HAP-1 (cell line): ENCODE measurements at regions not wholly inside any gene's neighbourhood (a gene's known extent, or its start where the extent isn't known, plus 50 kb on each side); places are given as distances from the start of the nearest gene placed in this dataset.
"Not testable (repeated sequence)": the region's sequence is repeated elsewhere in the genome, so short reads cannot be mapped to it uniquely, and the experiment has no call there.

Source experiments
- DNase-seq, 2 experiments: peaks; one replicate each; pipeline ENCODE4 v3.0.0-alpha.2; 2016 to 2020; ENCODE audit warnings: low spot score in 2 of 2
- H3K27me3 ChIP-seq: fragments of 250-450 bp; sonication (Bioruptor Pico); 2 replicates; pipeline ENCODE4 v1.5.1; 2020; ENCODE audit warnings: low read depth, mild to moderate bottlenecking, moderate library complexity
- H3K36me3 ChIP-seq: fragments of 250-450 bp; sonication (Bioruptor Pico); replicated peaks from 2 replicates; pipeline ENCODE4 v1.5.1; 2020; ENCODE audit warnings: mild to moderate bottlenecking
- H3K4me1 ChIP-seq: fragments of 250-450 bp; sonication (Bioruptor Pico); 2 replicates; pipeline ENCODE4 v1.5.1; 2020; ENCODE audit warnings: mild to moderate bottlenecking
- H3K4me3 ChIP-seq: fragments of 250-450 bp; sonication (Bioruptor Pico); 2 replicates; pipeline ENCODE4 v1.5.1; 2020; ENCODE audit warnings: mild to moderate bottlenecking, moderate library complexity
- H3K9me3 ChIP-seq: fragments of 250-450 bp; sonication (Bioruptor Pico); 2 replicates; pipeline ENCODE4 v1.5.1; 2020; ENCODE audit warnings: mild to moderate bottlenecking, moderate library complexity
- in situ Hi-C: fragments of 300-500 bp; cut with MboI; formaldehyde crosslinking; loops from 3 replicates; pipeline ENCODE4 v1.14.3; 2020; ENCODE audit warnings: low sequenced_read_pairs, inconsistent platforms, mixed read lengths

- Histone ChIP-seq H3K4me1 (no peaks in the 10 kb centered on the region), H3K27me3 (no peaks in the 10 kb centered on the region), H3K36me3 (no peaks in the 10 kb centered on the region), H3K4me3 (no peak overlapping the region), H3K9me3 (no peaks in the 10 kb centered on the region)
- no peak for DNase-seq
- in situ Hi-C loops: no loop called here
Observed at GRCh38 chr2:16739778-16740581, 74.3 kb upstream of the CYRIA start.

- DNase-seq: no peak
- in situ Hi-C loops: no loop called here
- H3K4me3 ChIP-seq: no peak overlapping the region
- no peaks in the 10 kb centered on the region for H3K9me3 ChIP-seq
- no peaks in the 10 kb centered on the region for H3K4me1 ChIP-seq
- H3K27me3 ChIP-seq: no peaks in the 10 kb centered on the region
- no peaks in the 10 kb centered on the region for H3K36me3 ChIP-seq
Observed at GRCh38 chr2:16738361-16739225, 73.0 kb upstream of the CYRIA start.

- no peak for DNase-seq
- in situ Hi-C loops: no loop called here
- H3K36me3 ChIP-seq: no peaks in the 10 kb centered on the region
- no peaks in the 10 kb centered on the region for H3K27me3 ChIP-seq
- H3K9me3 ChIP-seq: no peaks in the 10 kb centered on the region
- H3K4me3 ChIP-seq: no peak overlapping the region
- H3K4me1 ChIP-seq: no peaks in the 10 kb centered on the region
Observed at GRCh38 chr2:16737812-16738211, 72.2 kb upstream of the CYRIA start.

DNA sequence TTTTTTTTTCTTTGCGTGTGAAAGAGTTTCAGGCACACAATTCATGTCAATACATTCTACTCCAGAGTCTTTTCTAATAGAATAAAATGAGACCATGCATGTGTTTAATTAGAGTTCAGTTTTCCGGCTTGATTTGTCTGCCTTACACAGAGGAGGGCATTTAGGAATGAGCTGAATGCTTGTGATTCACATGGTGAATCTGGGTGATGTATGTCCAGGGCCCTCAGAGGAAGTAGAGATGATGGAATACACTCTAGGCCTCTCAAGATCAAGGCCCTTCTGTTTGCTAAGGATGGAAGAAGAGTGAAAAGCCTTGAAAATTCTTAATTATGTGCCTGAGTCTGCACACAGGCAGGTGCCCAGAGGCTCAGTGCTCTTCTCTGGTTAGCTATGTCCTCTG is 71.0 kb upstream of the CYRIA start:
- in situ Hi-C loops: no loop called here
- DNase-seq: no peak

DNA sequence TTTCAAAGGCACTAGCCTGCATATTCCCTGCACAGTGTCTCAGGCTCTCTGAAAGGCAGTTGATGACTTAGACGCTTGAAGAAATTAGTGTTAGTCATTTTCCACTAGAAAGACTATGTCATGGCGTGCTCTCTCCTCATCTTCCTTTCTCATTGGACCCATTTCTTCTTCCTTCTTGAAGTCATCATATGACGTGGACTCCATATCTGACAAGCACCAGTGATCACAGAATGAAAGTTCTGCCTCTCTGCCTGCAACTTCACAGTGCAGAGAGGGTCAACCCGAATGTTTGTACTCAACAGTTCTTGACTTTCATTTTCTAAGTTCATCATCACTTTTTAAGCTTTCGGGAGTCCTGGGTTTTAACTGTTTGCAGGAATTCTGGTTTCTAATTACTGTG is 63.7 kb upstream of the CYRIA start:
- in situ Hi-C loops: no loop called here
- Histone ChIP-seq H3K9me3 (no peaks in the 10 kb centered on the region), H3K36me3 (no peaks in the 10 kb centered on the region), H3K4me1 (no peaks in the 10 kb centered on the region), H3K4me3 (no peak overlapping the region), H3K27me3 (no peaks in the 10 kb centered on the region)
- no peak for DNase-seq

More for the DNA sequence above, 71.0 kb upstream of the CYRIA start:
- H3K36me3 ChIP-seq: no peaks in the 10 kb centered on the region
- H3K4me3 ChIP-seq: no peak overlapping the region
- no peaks in the 10 kb centered on the region for H3K4me1 ChIP-seq
- no peaks in the 10 kb centered on the region for H3K27me3 ChIP-seq
- H3K9me3 ChIP-seq: no peaks in the 10 kb centered on the region

DNA sequence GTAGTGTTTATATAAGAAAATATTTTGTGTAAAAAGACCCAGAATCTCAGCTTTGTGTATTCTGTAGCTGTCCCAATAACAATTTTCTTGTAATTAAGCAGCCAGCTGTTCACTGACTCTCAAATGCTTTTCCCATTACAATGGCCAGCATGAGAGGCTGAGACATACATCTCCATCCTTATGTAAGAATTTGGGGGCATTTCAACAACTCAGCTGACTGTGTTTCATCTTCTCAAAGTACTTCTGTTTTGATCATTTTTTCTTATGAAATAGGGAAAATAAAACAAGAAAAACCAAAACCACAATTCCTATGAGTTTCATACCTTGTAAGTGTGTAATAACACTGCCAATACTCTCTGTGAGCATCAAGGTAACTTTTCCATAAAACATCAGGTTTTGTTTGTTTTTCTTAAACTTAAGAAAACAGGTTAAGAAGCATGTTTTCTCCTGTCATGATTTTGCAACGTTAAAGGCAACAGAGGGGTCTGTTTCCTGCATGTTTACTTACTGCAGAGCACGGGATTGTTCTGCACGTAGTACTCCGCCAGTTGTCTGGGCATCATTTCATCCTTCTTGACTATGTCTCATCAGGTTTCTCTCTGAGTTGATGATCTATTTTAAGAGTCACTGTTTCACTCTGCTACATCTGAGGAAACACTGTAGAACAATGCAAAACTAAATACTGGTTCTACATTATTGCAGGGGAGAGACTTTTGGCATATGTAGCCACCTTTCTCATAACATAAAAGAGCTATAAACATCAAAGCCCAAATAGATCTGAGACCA is 62.9 kb upstream of the CYRIA start:
- in situ Hi-C loops: no loop called here
- Histone ChIP-seq H3K27me3 (no peaks in the 10 kb centered on the region), H3K4me3 (no peak overlapping the region), H3K9me3 (no peaks in the 10 kb centered on the region), H3K4me1 (no peaks in the 10 kb centered on the region), H3K36me3 (no peaks in the 10 kb centered on the region)
- no peak for DNase-seq

DNA sequence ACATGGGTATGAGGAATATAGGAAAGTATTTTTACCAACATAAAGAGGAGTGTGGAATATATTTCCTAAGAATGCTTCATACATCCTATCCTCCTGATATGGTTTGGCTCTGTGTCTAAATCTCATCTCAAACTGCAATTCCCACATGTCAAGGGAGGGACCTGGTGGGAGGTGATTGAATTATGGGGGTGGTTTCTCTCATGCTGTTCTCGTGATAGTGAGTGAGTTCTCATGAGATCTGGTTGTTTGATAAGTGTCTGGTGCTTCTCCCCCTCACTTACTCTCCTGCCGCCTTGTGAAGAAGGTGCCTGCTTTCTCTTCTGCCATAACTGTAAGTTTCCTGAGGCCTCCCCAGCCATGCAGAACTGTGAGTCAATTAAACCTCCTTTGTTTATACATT is 62.2 kb upstream of the CYRIA start:
- in situ Hi-C loops, H3K27me3 ChIP-seq, H3K4me1 ChIP-seq, H3K36me3 ChIP-seq, H3K4me3 ChIP-seq, DNase-seq, H3K9me3 ChIP-seq: not testable (repeated sequence)

DNA sequence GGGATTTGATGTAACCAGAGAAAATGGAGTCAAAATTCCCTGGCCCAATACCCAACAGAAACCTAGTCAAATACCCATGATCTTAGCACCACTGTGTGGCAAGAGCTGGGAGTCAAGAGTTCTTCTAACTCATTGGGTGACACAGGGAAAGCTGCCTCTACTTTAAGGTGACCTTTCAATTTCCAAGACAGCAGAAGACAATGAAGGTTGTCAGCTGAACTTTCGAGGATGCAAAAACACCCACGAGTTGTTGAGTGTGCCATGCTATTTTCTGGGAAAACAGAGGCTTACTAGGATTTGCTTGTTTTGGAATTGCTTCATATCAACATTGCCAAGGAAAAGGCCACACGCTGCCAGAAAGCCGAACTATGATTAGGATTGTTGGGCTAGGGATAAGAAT is 61.6 kb upstream of the CYRIA start:
- Histone ChIP-seq H3K4me1 (no peaks in the 10 kb centered on the region), H3K9me3 (no peaks in the 10 kb centered on the region), H3K27me3 (no peaks in the 10 kb centered on the region), H3K36me3 (no peaks in the 10 kb centered on the region), H3K4me3 (no peak overlapping the region)
- DNase-seq: no peak
- in situ Hi-C loops: no loop called here

DNA sequence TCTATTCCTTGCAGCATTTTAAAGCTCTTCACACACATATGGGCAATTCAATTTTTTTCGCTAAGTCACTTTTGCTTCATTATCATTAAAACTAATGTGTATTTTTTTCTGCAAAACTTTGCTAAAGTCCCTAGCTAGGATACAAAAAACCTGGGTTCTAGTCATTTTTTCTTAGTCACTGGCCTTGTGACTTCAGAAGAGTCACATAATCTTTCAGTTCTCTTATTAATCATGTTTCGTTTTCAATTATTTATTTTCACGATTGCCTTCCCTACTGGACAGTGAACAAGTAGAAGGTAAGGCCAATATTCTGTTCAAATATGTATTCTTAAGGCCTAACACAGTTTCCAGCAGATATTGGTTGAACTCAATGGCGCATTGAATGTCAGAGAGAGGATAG is 60.9 kb upstream of the CYRIA start:
- Histone ChIP-seq H3K9me3 (no peaks in the 10 kb centered on the region), H3K27me3 (no peaks in the 10 kb centered on the region), H3K36me3 (no peaks in the 10 kb centered on the region), H3K4me3 (no peak overlapping the region), H3K4me1 (no peaks in the 10 kb centered on the region)
- DNase-seq: no peak
- in situ Hi-C loops: no loop called here

DNA sequence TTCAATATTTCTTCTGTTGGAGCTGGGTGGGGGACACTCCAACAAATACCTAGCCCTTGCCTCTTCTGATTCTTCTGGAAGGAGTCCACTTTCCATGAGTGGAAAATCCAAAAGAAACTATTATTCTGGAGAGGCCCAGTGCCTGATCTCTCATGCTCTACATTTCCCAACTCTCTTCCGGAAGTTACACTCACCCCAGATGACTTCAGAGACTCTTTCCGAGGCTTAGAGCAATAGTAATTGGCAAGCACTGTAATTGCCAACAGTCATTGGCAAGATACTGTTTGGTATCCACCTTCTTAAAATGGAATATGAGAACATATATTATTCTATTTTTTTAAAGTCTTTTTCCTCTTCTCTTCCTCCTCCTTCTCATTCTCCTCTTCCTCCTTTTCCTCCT is 60.5 kb upstream of the CYRIA start:
- H3K4me1 ChIP-seq: no peaks in the 10 kb centered on the region
- no peaks in the 10 kb centered on the region for H3K9me3 ChIP-seq
- no peak for DNase-seq
- H3K4me3 ChIP-seq: no peak overlapping the region
- H3K27me3 ChIP-seq: no peaks in the 10 kb centered on the region
- in situ Hi-C loops: no loop called here
- H3K36me3 ChIP-seq: no peaks in the 10 kb centered on the region

GRCh38 chr2:16725549-16725948 is 59.9 kb upstream of the CYRIA start:
- H3K27me3 ChIP-seq: no peaks in the 10 kb centered on the region
- in situ Hi-C loops: no loop called here
- no peak for DNase-seq
- H3K4me3 ChIP-seq: no peak overlapping the region
- H3K4me1 ChIP-seq: no peaks in the 10 kb centered on the region
- H3K9me3 ChIP-seq: no peaks in the 10 kb centered on the region
- no peaks in the 10 kb centered on the region for H3K36me3 ChIP-seq

GRCh38 chr2:16722677-16723076 is 57.0 kb upstream of the CYRIA start:
- DNase-seq: no peak
- in situ Hi-C loops: no loop called here

GRCh38 chr2:16722126-16722525 is 56.5 kb upstream of the CYRIA start:
- in situ Hi-C loops: no loop called here
- H3K4me3 ChIP-seq: no peak overlapping the region
- H3K9me3 ChIP-seq: no peaks in the 10 kb centered on the region
- no peaks in the 10 kb centered on the region for H3K27me3 ChIP-seq
- H3K36me3 ChIP-seq: no peaks in the 10 kb centered on the region
- H3K4me1 ChIP-seq: no peaks in the 10 kb centered on the region
- DNase-seq: no peak

More at GRCh38 chr2:16722677-16723076, 57.0 kb upstream of the CYRIA start:
- no peaks in the 10 kb centered on the region for H3K27me3 ChIP-seq
- H3K4me3 ChIP-seq: no peak overlapping the region
- H3K36me3 ChIP-seq: no peaks in the 10 kb centered on the region
- no peaks in the 10 kb centered on the region for H3K4me1 ChIP-seq
- no peaks in the 10 kb centered on the region for H3K9me3 ChIP-seq

GRCh38 chr2:16721529-16721928 is 55.9 kb upstream of the CYRIA start:
- DNase-seq, H3K36me3 ChIP-seq, H3K4me1 ChIP-seq, in situ Hi-C loops, H3K9me3 ChIP-seq, H3K4me3 ChIP-seq, H3K27me3 ChIP-seq: not testable (repeated sequence)
